DMS114 treated with DMSO at 0.1 percent for 48 hours (cell line): ENCODE measurements at regions not wholly inside any gene's neighbourhood (a gene's known extent, or its start where the extent isn't known, plus 50 kb on each side); places are given as distances from the start of the nearest gene placed in this dataset.

Source experiments
- DNase-seq: peaks from one replicate; lab custom pipeline; 2025; ENCODE audit not compliant: unreplicated experiment; lab: John Stamatoyannopoulos, UW

DNA sequence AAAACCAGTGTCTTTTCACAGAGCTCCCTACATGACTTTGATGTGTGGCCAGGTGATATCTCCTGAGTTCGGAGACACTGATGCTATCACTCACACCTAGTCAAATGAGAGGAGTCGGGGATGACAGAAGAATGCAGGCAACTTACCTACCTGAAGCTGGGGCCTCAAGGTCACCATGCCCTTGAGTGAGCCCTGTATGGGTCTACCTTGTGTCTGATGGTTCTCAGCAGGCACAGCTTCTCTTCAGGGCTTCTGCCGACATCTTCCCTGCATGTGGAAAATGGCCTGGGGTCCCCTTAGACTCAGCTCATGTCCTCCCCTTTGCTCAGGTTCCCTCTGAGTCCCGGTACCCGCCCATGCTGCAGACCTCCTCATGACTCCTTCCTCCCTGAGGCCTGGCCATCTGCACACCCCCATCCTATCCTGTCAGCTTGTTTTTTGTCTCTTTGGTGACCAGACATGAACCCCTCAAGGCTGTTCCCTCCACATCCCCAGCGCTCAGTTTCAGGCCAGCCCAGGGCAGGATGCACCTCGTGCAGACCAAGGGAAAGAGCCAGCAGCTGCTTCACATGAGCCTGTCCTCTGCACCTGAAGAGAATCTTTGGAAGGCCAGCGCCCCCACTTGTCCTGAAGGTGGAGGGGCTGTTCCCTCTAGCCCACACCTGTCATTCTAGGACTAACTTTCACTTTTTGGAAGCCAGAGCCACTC, 74.6 kb upstream of the GDF10 start:
- no peak for DNase-seq

DNA sequence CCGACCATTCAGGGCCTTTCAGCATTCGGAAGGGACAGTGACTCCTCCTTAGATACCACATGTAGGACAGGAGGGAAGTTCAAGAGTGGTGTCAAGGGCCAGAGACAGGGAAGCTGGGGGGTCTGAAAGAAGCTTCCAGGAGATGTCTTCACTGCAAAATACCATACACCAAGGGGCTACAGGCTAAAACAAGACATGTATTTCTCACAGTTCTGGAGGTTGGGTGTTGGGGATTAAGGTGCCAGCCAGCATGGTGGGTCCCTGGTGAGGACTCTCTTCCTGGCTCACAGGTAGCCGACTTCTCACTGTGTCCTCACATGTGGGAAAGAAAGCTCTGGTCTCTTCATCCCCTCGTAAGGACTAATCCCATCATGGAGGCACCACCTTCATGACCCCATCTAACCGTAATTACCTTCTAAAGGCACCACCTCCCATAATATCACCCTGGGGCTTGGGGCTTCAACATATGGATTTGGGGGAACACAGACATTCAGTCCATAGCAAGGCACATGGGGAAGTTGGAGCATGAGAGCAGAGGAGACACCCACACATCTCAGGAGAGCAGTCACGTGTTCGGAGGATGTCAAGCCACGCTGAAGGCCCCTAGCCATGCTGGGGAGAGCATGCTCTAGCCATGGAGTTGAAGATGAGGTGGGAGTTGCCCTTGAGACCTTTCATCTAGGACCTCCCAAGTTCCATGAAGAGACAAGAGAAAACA, 73.9 kb upstream of the GDF10 start:
- DNase-seq: no peak

DNA sequence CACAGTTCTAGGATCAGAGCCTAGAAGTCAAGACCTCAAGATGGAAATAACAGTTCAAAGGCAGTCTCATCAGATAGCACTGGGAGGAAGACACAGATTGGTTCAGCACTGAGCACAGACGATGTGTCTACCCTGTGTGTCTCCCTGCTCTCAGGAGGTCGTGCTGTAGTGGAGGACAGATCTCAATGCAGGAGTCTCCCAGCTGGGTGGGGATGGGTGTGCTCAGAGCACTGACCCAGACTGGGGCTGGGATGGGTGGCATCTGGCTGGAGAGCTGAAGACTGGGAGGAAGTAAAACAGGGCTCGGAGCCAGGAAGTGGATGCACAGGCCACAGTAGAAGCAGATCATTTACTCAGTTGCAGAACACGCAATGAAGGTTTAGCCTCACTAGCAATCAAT, 69.5 kb upstream of the GDF10 start:
- DNase-seq: no peak

DNA sequence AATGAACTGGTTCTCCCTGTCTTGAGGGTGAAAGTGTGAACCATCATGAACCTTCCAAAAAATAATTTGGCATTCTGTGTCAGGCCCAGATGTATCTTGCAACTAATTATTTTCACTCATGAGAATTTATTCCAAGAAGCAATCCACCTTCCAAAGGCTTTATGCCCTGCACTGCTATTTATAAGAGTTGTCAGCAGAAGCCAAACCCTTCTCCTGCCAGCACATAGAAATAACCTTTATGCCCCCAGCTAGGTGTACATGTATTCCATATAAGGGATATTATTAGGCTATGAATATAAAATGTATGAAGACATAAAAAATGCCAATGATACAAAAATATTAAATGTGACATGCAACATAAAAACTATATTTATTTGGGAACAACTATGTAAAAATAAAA, 69.0 kb upstream of the GDF10 start:
- no peak for DNase-seq

DNA sequence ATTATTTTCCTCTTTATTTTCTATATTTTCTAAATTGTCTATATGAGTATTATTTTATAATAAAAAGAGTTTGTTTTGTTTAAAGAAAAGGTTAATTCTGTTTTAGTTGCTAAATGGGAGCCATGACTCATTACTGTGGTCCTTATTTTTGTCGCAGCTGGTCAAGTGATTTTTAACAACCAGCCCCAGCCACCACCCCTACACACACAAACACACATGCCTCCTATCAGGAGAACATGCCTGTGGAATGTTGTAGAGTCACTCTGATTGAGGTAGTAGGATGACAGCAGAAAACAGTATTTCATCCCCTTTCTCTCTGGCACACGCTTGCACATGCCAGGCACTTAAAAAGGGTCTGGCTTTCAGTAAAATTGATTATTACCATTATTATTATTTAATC, 68.6 kb upstream of the GDF10 start:
- no peak for DNase-seq

DNA sequence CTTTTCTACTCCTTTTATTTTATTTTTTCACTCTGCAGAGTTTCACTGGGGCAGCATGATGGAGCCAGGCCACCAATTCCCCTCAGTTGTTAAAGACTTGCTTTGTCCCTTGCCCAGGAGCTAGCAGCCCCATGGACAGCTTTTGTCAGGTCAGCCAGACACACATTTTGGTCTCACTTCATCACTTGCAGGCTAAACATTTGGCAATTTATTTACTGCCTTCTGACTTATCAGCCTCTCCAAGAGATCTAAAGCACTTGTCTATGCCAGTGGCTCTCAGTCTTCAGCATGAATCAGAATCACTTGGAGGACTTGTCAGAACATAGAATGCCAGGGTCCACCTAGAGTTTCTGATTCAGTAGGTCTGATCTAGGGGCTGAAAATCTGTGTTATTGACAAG, 66.4 kb upstream of the GDF10 start:
- no peak for DNase-seq

DNA sequence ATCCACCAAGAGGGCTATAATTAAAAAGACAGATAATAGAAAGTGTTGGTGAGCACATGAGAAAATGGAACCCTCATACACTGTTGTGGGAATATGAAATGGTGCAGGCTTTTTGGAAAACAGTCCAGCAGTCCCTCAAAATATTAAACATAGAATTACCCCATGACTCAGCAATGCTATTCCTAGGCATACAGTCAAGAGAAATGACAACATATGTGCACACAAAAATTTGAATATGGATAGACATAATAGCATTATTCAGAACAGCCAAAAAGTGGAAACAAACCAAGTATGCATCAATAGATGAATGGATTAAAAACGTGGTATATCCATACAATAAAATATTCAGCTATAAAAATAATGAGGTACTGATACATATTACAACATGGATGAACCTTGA, 64.5 kb upstream of the GDF10 start:
- no peak for DNase-seq

DNA sequence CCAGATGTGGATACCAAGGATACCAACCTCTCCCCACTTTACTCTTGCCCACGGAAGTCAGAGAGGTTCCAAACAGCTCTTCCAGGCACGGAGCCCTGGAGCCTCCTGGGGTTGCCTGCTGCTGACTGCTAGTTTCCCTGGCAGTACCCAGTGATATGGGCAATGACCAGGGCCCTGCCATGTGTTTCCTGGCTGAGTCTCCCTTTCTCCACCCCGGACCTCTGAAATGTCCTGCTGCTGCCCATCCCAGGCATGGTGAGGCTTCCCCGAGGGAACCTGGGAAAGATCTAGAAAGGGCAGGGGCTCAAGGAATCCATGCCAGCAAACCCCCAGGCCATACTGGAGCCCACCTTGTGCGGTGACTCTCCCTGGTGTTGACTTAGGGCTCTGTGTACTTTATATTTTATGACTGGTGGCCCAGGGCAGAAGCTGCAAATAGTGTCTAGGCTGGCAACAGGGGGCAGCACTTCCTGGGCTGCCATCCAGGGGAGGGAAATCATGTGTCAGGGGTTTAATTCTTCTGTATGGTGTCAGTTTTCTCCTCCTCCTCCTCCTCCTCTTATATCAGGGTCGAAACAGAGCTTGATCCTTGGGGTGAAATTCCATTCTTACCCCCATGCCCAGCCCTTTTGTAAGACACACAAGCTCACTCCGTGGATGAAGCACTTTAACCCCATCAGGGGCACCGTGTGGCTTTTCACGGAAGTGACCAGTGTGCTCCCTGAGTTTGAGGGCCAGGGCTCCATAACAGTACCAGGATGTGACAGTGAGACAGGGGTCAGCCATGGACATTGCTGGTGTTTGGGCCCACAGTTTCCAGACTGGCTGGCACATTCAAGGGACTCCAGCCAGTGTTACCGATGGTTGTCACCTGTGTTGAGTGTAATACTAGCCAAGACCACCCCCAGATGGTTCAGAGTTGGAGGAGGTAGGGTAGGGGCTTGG, 62.4 kb upstream of the GDF10 start:
- no peak for DNase-seq

DNA sequence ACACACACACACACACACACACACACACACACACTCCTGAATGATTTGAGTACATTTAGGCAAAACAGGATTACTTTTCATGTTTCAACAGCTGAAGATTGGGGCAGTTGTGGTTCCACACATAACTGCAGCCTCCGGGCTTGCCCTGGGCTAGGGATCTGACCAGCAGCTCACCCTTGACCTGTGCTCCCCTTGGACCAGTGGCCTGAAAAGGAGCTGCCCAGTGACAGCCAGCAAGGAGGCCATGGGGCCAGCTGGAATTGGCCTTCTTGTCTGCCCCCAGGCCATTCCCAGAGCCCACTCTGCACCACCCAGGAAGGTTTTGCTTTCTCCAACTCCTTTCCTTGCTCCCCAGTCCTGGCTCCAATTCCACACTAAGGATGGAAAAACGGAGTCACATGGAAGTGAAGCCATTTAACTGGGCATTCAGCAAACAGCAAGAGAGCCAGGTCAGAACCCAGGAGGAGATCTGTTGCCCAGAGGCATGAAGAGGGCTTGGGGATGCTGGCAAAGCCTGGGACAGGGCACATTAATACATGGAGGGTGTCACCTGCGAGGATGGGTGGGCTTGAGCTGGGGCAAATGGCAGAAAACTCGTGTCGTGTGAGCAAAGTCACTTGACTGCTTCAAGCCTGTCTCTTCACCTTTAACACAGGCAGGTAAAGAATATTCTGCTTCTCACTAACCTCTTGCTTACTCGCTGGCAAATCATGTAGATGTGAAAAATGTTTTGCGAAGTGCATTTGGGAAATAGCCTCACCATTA, 61.5 kb upstream of the GDF10 start:
- DNase-seq: no peak

DNA sequence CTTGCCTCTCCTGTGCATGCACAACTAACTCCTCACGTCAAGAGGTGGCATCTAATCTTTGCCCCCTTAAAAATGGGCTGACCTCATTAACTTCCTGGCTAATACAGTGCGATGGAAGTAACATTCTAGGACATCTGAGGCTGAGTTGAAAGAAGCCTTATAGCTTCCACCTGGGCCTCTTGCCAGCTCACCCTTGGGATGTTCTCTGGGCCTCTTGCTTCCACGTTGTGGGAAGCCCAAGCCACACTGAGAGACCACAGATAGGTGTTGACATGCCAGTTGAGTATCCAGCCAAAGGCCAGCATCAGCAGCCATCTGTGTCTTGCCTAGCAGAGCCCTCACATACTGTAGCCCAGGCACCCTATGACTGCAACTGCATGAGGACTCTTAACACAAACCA, 60.8 kb upstream of the GDF10 start:
- no peak for DNase-seq

DNA sequence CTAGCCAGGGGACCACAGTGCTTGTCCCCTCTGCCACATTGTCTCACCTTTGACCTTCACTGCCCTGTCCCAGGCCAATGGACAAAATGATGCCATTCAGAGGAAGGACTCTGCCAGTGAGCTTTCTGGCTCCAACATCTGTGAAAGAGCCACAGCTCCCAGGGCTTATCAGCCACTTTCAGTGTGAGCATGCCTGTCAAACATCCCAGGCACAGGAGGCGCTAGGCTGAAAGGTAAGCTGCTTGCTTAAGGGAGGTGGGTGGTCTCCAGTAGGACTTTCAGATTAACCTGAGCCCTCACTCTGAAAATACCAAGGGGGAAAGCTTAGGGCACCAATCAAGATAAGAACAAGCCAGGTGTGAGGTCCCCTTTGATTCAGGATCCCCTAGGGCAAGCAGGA, 59.8 kb upstream of the GDF10 start:
- DNase-seq: no peak

DNA sequence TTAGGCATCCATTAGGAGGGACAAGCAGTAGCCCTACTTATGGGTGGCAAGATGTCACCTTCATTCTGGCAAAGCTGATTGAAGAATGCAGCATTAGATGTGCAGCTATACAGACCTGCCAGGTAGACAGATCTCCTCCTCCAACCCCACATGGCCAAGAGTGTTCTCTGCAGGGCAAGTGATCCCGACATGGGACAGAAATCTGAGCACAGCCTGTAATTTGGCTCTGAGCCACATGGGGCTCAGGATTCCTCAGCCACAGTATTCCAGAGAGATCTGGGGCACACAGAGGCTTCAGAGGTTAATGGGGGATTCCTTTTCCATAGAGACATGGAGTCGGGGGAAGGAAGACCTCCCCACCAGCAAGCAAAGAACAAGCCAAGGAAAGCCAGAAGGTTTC, 58.7 kb upstream of the GDF10 start:
- DNase-seq: no peak

DNA sequence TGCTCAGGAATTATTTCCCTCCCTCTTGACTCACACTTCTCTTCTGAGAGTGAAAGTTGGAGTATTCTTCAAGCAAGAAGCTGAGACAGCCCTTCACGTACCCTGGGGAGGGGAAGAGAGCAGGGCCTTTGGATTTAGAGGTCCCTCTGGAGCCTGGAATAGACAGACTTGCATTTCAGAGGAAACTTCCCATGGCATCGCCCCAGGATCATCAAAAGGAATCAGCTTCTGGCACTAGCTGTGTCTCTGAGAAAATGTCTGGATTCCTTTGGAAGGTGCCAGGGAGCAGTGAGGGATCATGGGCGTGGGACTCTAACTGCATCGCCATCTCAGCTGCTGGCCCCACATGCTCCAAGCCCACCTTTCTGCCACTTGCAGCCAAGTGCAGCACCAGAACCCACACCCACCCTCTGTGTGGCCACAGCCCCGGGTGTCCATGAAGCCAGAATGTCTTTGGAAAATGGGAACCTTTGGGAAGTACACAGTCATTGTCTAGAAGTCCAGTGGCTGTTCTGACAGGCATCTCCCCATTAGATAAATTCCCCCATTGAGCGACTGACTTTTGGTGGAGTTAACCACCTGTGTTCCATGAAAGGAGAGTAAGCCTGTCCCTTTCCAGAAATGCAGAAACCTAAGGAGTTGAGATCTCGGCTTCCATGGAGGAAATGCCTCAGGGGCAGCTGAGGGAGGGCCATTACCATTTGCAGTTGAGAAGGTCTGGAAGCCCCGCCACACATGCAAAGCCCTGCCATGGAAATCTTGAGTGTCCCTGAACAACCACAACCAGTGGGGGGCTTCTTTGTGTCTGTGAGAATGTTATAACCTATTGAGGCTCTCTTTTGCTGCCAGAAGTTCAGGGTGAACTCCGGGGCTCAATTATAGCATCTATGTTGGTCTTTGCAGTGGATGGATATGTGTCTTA, 57.8 kb upstream of the GDF10 start:
- no peak for DNase-seq

DNA sequence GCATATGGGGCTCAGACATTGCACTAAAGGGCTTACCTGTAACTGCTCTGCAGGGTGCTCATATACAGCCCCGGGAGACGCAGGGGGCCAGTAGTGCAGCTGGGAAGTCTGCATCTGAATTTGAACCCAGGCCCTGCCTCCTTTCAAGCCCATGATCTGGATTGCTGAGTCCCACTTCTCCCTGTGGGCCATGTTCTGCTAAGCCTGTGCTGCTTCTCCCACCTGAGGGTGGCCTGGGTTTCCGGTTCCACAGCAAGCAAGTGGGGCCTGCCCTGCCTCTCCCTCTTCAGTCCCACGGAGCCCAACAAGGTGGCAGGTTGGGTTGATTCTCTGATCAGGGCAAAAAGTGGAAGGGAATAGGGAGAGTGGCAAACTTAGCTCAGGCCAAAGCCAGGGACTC, 56.6 kb upstream of the GDF10 start:
- no peak for DNase-seq

DNA sequence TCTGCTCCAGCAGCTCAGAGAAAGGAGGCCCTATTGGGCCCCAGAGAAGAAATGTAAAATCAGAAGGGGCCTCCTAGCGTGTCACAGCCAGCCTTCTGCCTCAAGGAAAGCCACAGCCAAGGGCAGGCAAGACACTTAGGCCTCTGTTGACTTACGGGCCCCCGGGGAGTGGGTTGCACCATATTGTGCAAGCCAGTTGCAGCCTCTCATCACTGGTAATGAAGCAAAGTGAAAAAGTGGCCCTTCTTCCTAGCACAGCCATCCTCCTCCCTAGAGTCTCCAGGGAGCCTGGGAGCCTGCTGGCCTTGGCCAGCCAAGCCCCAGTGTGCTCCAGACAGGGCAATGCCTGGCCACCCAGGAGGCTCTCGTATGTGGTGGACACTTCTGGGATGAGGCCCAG, 56.2 kb upstream of the GDF10 start:
- no peak for DNase-seq

DNA sequence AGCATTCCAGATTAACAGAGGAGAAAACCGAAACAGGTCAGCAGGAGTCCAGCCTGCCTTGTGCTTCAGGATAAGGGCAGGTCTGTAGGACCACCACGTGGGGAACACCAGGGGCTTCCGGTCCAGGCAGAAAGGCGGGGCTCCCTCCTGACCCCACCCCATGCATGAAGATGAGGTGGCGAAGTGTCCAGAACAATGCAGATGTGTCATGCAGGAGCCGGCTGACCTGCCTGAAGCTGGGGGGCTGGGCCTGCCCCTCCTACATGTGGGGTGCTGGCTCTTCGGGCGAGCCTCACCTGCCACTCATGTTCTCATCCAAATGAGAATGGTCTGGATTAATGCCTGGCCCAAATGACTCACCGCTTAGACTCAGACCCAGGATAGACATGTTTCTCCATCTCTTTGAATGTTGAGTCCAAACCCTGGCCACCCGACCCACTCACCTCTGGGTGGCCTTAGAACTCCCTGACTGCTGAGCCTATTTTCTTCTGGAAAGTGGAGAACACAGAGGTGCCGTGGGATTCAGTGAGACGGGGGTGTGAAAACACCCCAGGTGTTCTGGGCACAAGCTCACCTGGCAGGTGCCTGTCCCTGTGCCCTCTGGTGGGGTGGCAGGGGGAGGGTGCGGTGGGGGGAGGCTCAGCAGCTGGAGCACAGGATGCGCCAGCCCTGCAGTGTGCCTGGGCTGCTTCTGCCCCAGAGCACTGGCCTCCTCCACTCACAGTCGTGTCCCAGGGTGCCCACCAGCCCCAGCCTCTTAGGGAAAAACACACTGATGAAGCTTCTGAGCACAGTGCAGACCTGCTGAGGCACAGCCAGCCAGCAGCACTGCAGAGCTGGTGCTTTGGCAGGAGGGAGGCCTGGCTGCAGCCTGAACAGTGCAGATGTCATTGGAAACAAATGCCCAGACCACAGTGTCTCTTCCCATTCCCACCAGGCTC, 55.2 kb upstream of the GDF10 start:
- no peak for DNase-seq

DNA sequence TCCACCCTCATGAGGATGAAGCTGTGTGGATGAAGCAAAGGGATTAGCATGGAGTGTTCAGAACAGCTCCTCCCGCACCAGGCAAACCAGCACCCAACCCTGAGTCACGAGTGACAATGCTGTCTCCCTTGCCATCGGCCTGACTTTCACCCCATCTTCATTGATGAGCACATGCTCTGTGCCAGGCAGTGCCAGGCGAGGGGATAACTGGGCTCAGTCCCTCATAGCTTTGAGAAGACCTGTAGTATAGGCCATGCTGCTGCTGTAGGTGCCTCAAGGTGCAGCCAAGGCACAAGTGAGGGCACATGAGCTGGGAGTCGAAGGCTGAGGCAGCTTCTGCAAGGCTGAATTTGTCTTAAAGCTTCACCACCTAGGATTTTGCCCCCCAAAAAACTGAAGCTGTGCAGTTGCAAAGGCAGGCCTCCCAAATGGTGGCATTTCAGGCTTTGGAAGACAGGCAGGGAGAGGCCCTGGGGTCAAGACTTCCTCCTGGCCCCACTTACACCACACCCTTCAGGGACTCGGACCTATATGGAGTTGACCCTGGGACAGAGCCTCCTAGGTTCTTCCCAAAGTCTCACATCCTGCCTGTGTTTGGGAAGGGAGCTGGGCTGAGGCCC, 54.2 kb upstream of the GDF10 start:
- DNase-seq: no peak

DNA sequence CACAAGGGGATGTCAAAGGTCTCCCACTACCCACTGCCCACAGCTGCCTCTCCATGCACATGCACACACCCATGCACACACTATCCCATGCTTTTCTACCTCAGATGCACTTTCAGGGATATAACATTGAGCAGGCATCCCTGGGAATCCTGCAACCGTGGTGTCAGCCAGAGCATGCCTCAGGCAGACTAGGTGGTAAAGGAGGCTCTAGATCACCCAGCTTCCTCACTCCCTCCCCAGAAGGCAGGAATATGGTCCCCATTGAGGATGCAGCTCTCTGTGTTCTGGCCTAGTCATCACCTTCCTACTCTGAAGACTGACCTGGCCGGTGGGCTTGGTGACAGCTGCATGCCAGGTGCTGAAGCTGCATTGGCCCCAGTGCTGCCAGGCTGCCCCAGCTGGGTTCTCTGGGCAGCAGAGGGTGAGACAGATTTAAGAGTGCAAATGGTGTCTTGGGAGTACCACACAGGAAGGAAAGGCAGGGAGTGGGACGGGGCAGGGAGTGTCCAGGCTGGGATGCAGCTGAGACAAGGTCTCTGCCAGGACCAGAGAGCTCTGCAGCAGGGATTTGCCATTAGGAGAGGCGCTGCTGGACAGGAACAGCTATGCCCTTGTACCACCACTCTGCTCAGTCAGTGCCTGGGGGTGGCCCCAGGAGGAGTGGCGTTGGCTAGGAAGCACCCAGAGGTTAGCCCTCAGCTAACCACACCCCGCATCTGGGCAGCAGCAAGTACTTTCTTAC, 53.4 kb upstream of the GDF10 start:
- DNase-seq: no peak
